H1 (cell line): ENCODE measurements at regions not wholly inside any gene's neighbourhood (a gene's known extent, or its start where the extent isn't known, plus 50 kb on each side); places are given as distances from the start of the nearest gene placed in this dataset.

Source experiments
- CTCF ChIA-PET: fragments of 300-600 bp; sonication (Branson Sonifier 250); formaldehyde crosslinking; loops from one replicate; lab custom pipeline; 2021; ENCODE audit not compliant: partially characterized antibody; lab: Charles Lee
- POLR2A ChIA-PET: fragments of 300-600 bp; sonication (Branson Sonifier 250); formaldehyde crosslinking; loops from one replicate; lab custom pipeline; 2021; ENCODE audit warnings: inconsistent platforms; ENCODE audit not compliant: partially characterized antibody; lab: Charles Lee
- DNase-seq, 2 experiments: peaks; one replicate each; pipeline versions ENCODE4 v3.0.0 to v3.0.0-alpha.2; 2010 to 2022; ENCODE audit warnings: low spot score in 2 of 2, low read depth in 1 of 2, mixed read lengths in 1 of 2
- FAIRE-seq: peaks from 2 replicates; lab custom pipeline; 2011; peaks lifted over from hg19 to GRCh38; lab: Jason Lieb, UNC
- H2AFZ ChIP-seq: 2 replicates; pipeline ENCODE4 v1.8.1; 2012; ENCODE audit warnings: low read length, inconsistent platforms
- H2AK5ac ChIP-seq: 2 replicates; pipeline ENCODE4 v1.6.1; 2013; ENCODE audit warnings: low read depth, low read length
- H2BK120ac ChIP-seq: replicated peaks from 2 replicates; pipeline ENCODE3; 2013; ENCODE audit warnings: low read depth, low read length, inconsistent platforms
- H2BK12ac ChIP-seq: 2 replicates; pipeline ENCODE4 v1.6.1; 2013; ENCODE audit warnings: low read depth, low read length
- H2BK15ac ChIP-seq: 2 replicates; pipeline ENCODE4 v1.6.1; 2013; ENCODE audit warnings: low read length
- H2BK20ac ChIP-seq: 2 replicates; pipeline ENCODE4 v1.6.1; 2013; ENCODE audit warnings: low read length
- H2BK5ac ChIP-seq: 2 replicates; pipeline ENCODE4 v1.6.1; 2013; ENCODE audit warnings: low read depth, low read length
- H3K14ac ChIP-seq: 2 replicates; pipeline ENCODE4 v1.6.1; 2013; ENCODE audit warnings: inconsistent platforms; ENCODE audit not compliant: insufficient read length
- H3K18ac ChIP-seq: 2 replicates; pipeline ENCODE4 v1.6.1; 2013; ENCODE audit warnings: low read length; ENCODE audit errors: extremely low read depth
- H3K23ac ChIP-seq: 2 replicates; pipeline ENCODE4 v1.6.1; 2013; ENCODE audit warnings: inconsistent platforms; ENCODE audit not compliant: insufficient read length
- H3K23me2 ChIP-seq: 2 replicates; pipeline ENCODE4 v1.6.1; 2013; ENCODE audit warnings: low read depth, low read length
- H3K27ac ChIP-seq: 2 replicates; pipeline ENCODE4 v1.6.1; 2011; ENCODE audit warnings: low read depth, low read length, inconsistent platforms
- H3K27me3 ChIP-seq, 4 experiments: replicated peaks in 1 of 4; 1 replicate in 1 of 4; 2 replicates in 3 of 4; pipeline versions ENCODE4 v1.6.1 to v1.8.1; 2011 to 2013; ENCODE audit warnings: low read length in 3 of 4, mild to moderate bottlenecking in 3 of 4, inconsistent platforms in 2 of 4, mixed read lengths in 2 of 4, moderate library complexity in 1 of 4; ENCODE audit not compliant: control insufficient read depth in 3 of 4, insufficient read depth in 3 of 4; ENCODE audit errors: extremely low read depth in 1 of 4
- H3K36me3 ChIP-seq, 4 experiments: 2 replicates each; pipeline versions ENCODE4 v1.6.1 to v1.8.1; 2011 to 2013; ENCODE audit warnings: mild to moderate bottlenecking in 4 of 4, low read length in 3 of 4, moderate library complexity in 2 of 4, control low read depth in 1 of 4, inconsistent platforms in 1 of 4; ENCODE audit not compliant: insufficient read depth in 4 of 4, control insufficient read depth in 2 of 4
- H3K4ac ChIP-seq: replicated peaks from 2 replicates; pipeline ENCODE3; 2013; ENCODE audit warnings: low read length, low read depth, mixed read lengths, inconsistent platforms; ENCODE audit not compliant: insufficient read length
- H3K4me1 ChIP-seq, 4 experiments: replicated peaks in 1 of 4; 1 replicate in 1 of 4; 2 replicates in 3 of 4; pipeline versions ENCODE4 v1.6.1 to v1.8.1; 2011 to 2013; ENCODE audit warnings: low read length in 3 of 4, inconsistent platforms in 2 of 4, mixed read lengths in 1 of 4; ENCODE audit not compliant: insufficient read depth in 4 of 4, control insufficient read depth in 3 of 4
- H3K4me2 ChIP-seq, 2 experiments: 2 replicates each; pipeline versions ENCODE4 v1.6.1 to v1.8.1; 2011 to 2013; ENCODE audit warnings: low read depth in 2 of 2, low read length in 2 of 2, control low read depth in 1 of 2, inconsistent platforms in 1 of 2, mild to moderate bottlenecking in 1 of 2; ENCODE audit not compliant: insufficient read depth in 1 of 2
- H3K4me3 ChIP-seq, 4 experiments: fragments of 200-600, 300-600 bp in 1 of 4; sonication (generic), shearing (Covaris generic), sonication (Bioruptor Twin) in 1 of 4; 2 replicates each; pipeline versions ENCODE4 v1.5.1 to v1.8.1; 2011 to 2016; ENCODE audit warnings: low read length in 4 of 4, low read depth in 3 of 4, control low read depth in 2 of 4, inconsistent platforms in 2 of 4, mild to moderate bottlenecking in 2 of 4, mixed read lengths in 1 of 4, moderate library complexity in 1 of 4; ENCODE audit not compliant: insufficient read depth in 2 of 4; ENCODE audit errors: extremely low read depth in 1 of 4
- H3K56ac ChIP-seq: replicated peaks from 2 replicates; pipeline ENCODE3; 2013; ENCODE audit warnings: low read depth, mild to moderate bottlenecking, mixed read lengths, low read length, inconsistent platforms; ENCODE audit not compliant: insufficient read length
- H3K79me1 ChIP-seq: 2 replicates; pipeline ENCODE4 v1.6.1; 2013; ENCODE audit warnings: low read depth, low read length, control low read depth
- H3K79me2 ChIP-seq, 2 experiments: 2 replicates each; pipeline versions ENCODE4 v1.6.1 to v1.8.1; 2012 to 2013; ENCODE audit warnings: low read length in 2 of 2, mild to moderate bottlenecking in 2 of 2, inconsistent platforms in 1 of 2; ENCODE audit not compliant: insufficient read depth in 2 of 2, control insufficient read depth in 1 of 2
- H3K9ac ChIP-seq, 4 experiments: replicated peaks in 1 of 4; 1 replicate in 1 of 4; 2 replicates in 3 of 4; pipeline versions ENCODE4 v1.6.1 to v1.8.1; 2011 to 2013; ENCODE audit warnings: low read depth in 3 of 4, low read length in 3 of 4, control low read depth in 2 of 4, mild to moderate bottlenecking in 2 of 4, moderate library complexity in 2 of 4, inconsistent platforms in 1 of 4; ENCODE audit errors: extremely low read depth in 1 of 4
- H3K9me3 ChIP-seq, 2 experiments: 2 replicates each; pipeline versions ENCODE4 v1.6.1 to v1.8.1; 2012 to 2013; ENCODE audit warnings: mild to moderate bottlenecking in 2 of 2, moderate library complexity in 2 of 2, control low read depth in 1 of 2, inconsistent platforms in 1 of 2, low read depth in 1 of 2, low read length in 1 of 2, mixed read lengths in 1 of 2; ENCODE audit not compliant: insufficient read depth in 2 of 2
- H4K20me1 ChIP-seq, 2 experiments: replicated peaks in 1 of 2; 2 replicates each; pipeline versions ENCODE3 to v1.8.1; 2011 to 2013; ENCODE audit warnings: inconsistent platforms in 2 of 2, low read length in 2 of 2, mild to moderate bottlenecking in 1 of 2; ENCODE audit not compliant: insufficient read depth in 2 of 2, control insufficient read depth in 1 of 2
- H4K5ac ChIP-seq: 2 replicates; pipeline ENCODE4 v1.6.1; 2013; ENCODE audit warnings: low read length, low read depth, mixed read lengths, inconsistent platforms; ENCODE audit not compliant: insufficient read length
- H4K8ac ChIP-seq: 2 replicates; pipeline ENCODE4 v1.8.0; 2013; ENCODE audit warnings: mild to moderate bottlenecking, moderate library complexity, low read length, inconsistent platforms; ENCODE audit not compliant: insufficient read depth; ENCODE audit errors: extremely low read depth
- H4K91ac ChIP-seq: replicated peaks from 2 replicates; pipeline ENCODE3; 2013; ENCODE audit warnings: low read length, mixed read lengths, inconsistent platforms; ENCODE audit not compliant: insufficient read length
- BCL11A ChIP-seq, 2 experiments: IDR thresholded peaks; one replicate each; pipeline ENCODE4 v1.6.1; 2011; ENCODE audit warnings: low read depth in 2 of 2, low read length in 2 of 2, mild to moderate bottlenecking in 2 of 2
- CHD1 ChIP-seq: IDR thresholded peaks from 2 replicates; pipeline ENCODE4 v1.6.1; 2012; ENCODE audit warnings: low read depth, low read length, improper control_type of control experiment
- CREB1 ChIP-seq: IDR thresholded peaks from 2 replicates; pipeline ENCODE4 v1.6.1; 2012; ENCODE audit warnings: inconsistent platforms
- HDAC2 ChIP-seq, 2 experiments: fragments of 300-600 bp in 1 of 2; sonication (generic) in 1 of 2; IDR thresholded peaks; 2 replicates each; pipeline ENCODE4 v1.6.1; 2011 to 2012; ENCODE audit warnings: low read depth in 2 of 2, low read length in 2 of 2, mild to moderate bottlenecking in 2 of 2, moderate library complexity in 2 of 2, borderline replicate concordance in 1 of 2, inconsistent platforms in 1 of 2
- MAX ChIP-seq: IDR thresholded peaks from 2 replicates; pipeline ENCODE4 v1.6.1; 2012; ENCODE audit warnings: inconsistent platforms
- POLR2A ChIP-seq, 2 experiments: IDR thresholded peaks; 1 replicate in 1 of 2; 2 replicates in 1 of 2; pipeline ENCODE4 v1.6.1; 2011; ENCODE audit warnings: low read depth in 2 of 2, low read length in 2 of 2, mild to moderate bottlenecking in 2 of 2; ENCODE audit errors: control extremely low read depth in 1 of 2
- RBBP5 ChIP-seq: IDR thresholded peaks from 2 replicates; pipeline ENCODE4 v1.7.1; 2012; ENCODE audit warnings: low read depth, mild to moderate bottlenecking, inconsistent platforms, low read length, moderate library complexity, borderline replicate concordance
- RFX5 ChIP-seq: IDR thresholded peaks from 2 replicates; pipeline ENCODE4 v1.6.1; 2011; ENCODE audit warnings: low read depth, low read length, improper control_type of control experiment, borderline replicate concordance
- SAP30 ChIP-seq: fragments of 300-600 bp; sonication (generic); IDR thresholded peaks from 2 replicates; pipeline ENCODE4 v1.7.1; 2012; ENCODE audit warnings: low read length, moderate library complexity, mild to moderate bottlenecking, inconsistent platforms; ENCODE audit not compliant: insufficient read depth, insufficient replicate concordance
- SIN3A ChIP-seq, 2 experiments: IDR thresholded peaks in 1 of 2; conservative IDR thresholded peaks in 1 of 2; 2 replicates each; pipeline ENCODE4 v1.6.1; 2011 to 2012; ENCODE audit warnings: low read length in 2 of 2, improper control_type of control experiment in 1 of 2, low read depth in 1 of 2, mild to moderate bottlenecking in 1 of 2
- SIRT6 ChIP-seq: IDR thresholded peaks from one replicate; pipeline ENCODE4 v1.7.1; 2012; ENCODE audit warnings: low read length, inconsistent platforms
- SIX5 ChIP-seq: IDR thresholded peaks from 2 replicates; pipeline ENCODE4 v1.6.1; 2011; ENCODE audit warnings: mild to moderate bottlenecking, low read depth, low read length
- SUZ12 ChIP-seq: fragments of 200-600 bp; sonication (generic); IDR thresholded peaks from 2 replicates; pipeline ENCODE4 v1.6.1; 2012; ENCODE audit warnings: mild to moderate bottlenecking, inconsistent platforms, low read length, moderate library complexity, mixed read lengths
- TAF1 ChIP-seq: IDR thresholded peaks from 2 replicates; pipeline ENCODE4 v1.6.1; 2011; ENCODE audit warnings: mild to moderate bottlenecking, low read depth, low read length
- TCF12 ChIP-seq: IDR thresholded peaks from 2 replicates; pipeline ENCODE4 v1.6.1; 2011; ENCODE audit warnings: low read depth, mild to moderate bottlenecking, low read length
- USF2 ChIP-seq: IDR thresholded peaks from 2 replicates; pipeline ENCODE4 v1.6.1; 2011; ENCODE audit warnings: low read length, improper control_type of control experiment

GRCh38 chr3:189548053-189548452, 83.1 kb upstream of the TP63 start:
- Histone ChIP-seq H4K91ac (no peak overlapping the region), H3K4me1 (no peaks in the 10 kb centered on the region), H3K23ac (no peak overlapping the region), H3K9ac (no peak overlapping the region), H2BK120ac (no peak overlapping the region), H2BK20ac (no peak overlapping the region), H2BK12ac (no peak overlapping the region), H3K27ac (no peak overlapping the region), H3K4ac (no peak overlapping the region), H3K4me2 (no peak overlapping the region), H4K5ac (no peak overlapping the region), H3K23me2 (no peaks in the 10 kb centered on the region), H3K79me2 (no peaks in the 10 kb centered on the region), H3K27me3 (no peaks in the 10 kb centered on the region), H3K4me3 (no peak overlapping the region), H3K79me1 (no peaks in the 10 kb centered on the region), H2BK15ac (no peak overlapping the region), H3K14ac (no peak overlapping the region), H3K36me3 (no peaks in the 10 kb centered on the region), H4K8ac (no peak overlapping the region), H2BK5ac (no peak overlapping the region), H3K18ac (no peak overlapping the region), H4K20me1 (no peaks in the 10 kb centered on the region), H3K9me3 (no peaks in the 10 kb centered on the region), H2AK5ac (no peak overlapping the region), H2AFZ (no peak overlapping the region), H3K56ac (no peak overlapping the region)
- TF ChIP-seq TAF1 (no peak), SIRT6 (no peak), SIX5 (no peak), SIN3A (conservative IDR thresholded peaks at IDR 0.05 in 1 of 2, IDR thresholded peaks at IDR 0.05 in 1 of 2; ENCODE audit: low read depth in 1 of 2, low read length in 2 of 2) (no peak), POLR2A (IDR thresholded peaks at IDR 0.05; ENCODE audit: control extremely low read depth in 1 of 2, low read depth in 2 of 2, low read length in 2 of 2) (no peak), USF2 (no peak), BCL11A (IDR thresholded peaks at IDR 0.05; ENCODE audit: low read depth in 2 of 2, low read length in 2 of 2) (no peak), RFX5 (no peak), CREB1 (no peak), SAP30 (no peak), CHD1 (no peak), HDAC2 (IDR thresholded peaks at IDR 0.05; ENCODE audit: borderline replicate concordance in 1 of 2, low read depth in 2 of 2, low read length in 2 of 2) (no peak), MAX (no peak), SUZ12 (no peak), TCF12 (no peak), RBBP5 (no peak)
- POLR2A ChIA-PET: no interaction called here
- FAIRE-seq (no peak), DNase-seq (no peak)
- CTCF ChIA-PET: no interaction called here
